ENCODE measurements at regions not wholly inside any gene's neighbourhood (a gene's known extent, or its start where the extent isn't known, plus 50 kb on each side); places are given as distances from the start of the nearest gene placed in this dataset.

DNA sequence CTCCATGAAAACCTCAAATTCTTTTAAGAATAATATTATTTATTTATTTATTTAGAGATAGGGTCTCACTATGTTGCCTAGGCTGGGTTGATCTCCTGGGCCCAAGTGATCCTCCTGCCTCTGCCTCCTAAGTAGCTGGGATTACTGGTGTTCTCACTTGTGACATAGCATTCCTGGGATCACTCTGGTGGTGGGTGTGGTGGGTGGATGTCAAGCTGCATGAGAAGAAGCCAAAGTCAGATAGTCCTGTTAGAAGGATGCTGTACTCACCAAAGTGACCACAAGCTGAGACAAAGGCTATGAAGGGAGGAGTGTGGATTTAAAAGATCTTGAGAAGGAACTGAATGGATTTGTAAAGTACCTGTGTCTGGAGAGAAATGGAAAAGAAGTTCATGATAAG lies 87.9 kb upstream of the SPON1 start:
- no peak for DNase-seq

GRCh38 chr11:13875643-13876042 lies 86.9 kb upstream of the SPON1 start:
- DNase-seq, result no peak

- DNase-seq, result no peak
Observed at GRCh38 chr11:13876423-13876822, 86.1 kb upstream of the SPON1 start.

DNA sequence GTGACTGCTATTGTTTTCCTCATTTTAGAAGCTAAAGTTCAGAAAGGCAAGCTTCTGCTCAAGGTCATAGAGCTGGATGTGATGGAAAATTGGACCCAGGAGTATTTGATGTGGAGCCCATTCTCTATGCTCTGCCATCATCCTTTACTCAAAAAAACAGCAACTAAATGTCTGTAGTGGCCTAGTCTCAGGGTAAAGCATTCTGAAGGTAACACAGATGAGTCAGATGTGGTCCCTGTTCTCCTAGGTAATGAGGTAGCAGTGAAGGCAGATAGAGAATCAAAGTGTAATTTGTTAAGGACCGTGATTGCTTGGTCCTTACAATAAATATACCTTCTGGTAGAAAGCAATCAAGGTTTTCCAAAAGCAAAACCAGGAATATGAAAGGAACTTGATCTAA lies 84.4 kb upstream of the SPON1 start:
- no peak for DNase-seq

GRCh38 chr11:13880634-13881033 lies 81.9 kb upstream of the SPON1 start:
- DNase-seq, result no peak

DNA sequence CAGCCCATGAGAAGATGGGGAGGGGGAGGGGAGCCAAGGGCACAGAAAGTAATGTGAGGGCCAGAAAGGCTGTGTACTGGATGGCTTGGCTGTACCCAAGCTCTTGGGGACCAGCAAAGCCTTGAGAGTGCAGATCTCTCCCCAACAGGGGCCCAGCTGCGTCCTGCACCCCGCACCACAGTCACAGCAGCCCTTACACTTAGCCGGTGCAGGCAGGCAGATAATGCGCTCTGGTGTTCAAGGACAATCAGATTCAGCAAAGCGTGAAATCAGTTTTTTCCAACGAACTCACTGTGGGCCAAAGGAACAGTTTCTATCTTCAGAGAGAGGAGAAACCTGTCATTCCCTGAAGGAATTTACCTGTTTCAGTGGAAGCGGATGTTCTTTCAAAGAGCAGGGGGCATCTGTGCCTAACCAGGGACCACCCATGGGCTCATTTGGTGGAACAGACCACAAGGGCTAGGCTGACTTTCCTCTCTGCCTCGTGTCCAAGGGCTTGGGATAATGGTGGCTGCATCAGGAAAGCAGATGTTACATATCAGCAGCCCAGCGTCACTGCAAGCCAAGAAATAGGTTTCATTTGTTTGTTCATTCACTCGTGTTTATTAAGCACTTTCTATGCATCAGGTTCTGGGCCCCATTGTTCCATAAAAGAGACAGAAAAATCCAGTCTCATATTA lies 81.2 kb upstream of the SPON1 start:
- no peak for DNase-seq

DNA sequence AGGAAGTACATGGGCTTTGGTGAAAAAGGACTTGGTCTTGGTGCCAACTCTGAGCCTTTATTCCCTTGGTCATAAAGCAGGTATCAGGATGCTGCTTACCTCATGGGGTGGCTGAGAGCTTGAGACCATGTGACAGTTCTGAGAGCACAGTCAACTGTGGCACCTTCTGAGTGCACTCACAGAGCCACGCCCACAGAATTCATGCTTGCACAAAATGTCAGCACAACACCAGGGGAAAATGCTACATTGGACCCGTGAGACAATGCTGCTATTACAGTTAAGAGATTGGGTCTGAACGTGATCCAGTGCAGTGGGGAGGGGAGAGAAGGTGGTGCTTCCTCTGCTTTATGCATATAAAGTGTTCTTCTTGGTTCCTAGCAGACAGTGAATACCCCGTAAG lies 79.5 kb upstream of the SPON1 start:
- no peak for DNase-seq

- no peak for DNase-seq
Observed at GRCh38 chr11:13883589-13883988, 78.9 kb upstream of the SPON1 start.

GRCh38 chr11:13884158-13884799 lies 78.2 kb upstream of the SPON1 start:
- no peak for DNase-seq

DNA sequence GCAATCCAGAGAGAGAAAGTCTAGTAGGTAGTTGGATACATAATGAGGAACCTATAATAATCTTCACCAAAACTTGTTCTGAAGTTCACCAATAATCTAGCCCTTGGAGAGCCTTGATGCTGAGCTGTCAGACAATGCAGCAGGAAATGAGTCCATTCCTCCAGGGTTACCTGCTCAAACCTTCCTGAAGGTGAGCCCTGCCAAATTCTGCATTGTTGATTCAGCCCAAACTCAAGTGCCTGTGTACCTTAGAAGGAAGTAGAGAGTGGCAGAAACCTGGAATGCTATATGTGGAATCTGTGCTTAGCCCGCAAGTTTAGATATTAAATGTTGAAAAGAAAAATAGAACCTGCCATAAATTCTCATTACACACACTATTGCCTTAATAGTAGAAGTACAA lies 77.4 kb upstream of the SPON1 start:
- DNase-seq, result no peak

DNA sequence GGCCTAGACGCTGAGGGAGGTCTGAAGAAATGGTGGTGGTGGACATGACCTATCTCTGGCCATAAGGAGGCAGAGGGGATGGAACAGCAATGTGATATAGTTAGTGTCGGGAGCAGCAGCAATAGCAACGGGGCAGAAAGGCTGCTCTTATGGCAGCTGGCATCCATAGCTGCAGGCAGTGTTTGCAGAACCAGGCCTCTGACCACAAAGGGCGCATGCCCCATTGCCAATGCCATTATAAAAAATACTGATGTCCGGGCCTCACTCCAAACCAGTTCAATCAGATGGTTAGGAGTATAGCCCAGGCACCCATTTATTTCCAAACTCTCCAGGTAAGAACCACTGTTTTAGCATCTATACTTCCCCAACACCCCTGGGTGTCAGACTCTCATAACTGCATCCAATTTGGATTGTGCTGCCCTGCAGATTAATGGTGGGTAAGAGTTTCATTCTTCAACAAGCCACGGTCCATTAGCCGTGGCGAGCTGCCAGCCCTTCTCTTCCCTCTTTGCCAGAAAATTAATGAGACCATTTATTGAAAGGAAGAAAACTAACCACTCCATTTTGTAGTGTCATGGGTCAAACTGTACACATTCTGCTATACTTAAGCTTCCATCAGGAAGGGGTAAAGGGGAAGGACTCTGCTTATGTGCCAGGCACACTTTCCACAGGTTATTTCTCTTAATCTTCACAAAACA lies 72.8 kb upstream of the SPON1 start:
- no peak for DNase-seq

- no peak for DNase-seq
Observed at GRCh38 chr11:13891911-13892310, 70.6 kb upstream of the SPON1 start.

DNA sequence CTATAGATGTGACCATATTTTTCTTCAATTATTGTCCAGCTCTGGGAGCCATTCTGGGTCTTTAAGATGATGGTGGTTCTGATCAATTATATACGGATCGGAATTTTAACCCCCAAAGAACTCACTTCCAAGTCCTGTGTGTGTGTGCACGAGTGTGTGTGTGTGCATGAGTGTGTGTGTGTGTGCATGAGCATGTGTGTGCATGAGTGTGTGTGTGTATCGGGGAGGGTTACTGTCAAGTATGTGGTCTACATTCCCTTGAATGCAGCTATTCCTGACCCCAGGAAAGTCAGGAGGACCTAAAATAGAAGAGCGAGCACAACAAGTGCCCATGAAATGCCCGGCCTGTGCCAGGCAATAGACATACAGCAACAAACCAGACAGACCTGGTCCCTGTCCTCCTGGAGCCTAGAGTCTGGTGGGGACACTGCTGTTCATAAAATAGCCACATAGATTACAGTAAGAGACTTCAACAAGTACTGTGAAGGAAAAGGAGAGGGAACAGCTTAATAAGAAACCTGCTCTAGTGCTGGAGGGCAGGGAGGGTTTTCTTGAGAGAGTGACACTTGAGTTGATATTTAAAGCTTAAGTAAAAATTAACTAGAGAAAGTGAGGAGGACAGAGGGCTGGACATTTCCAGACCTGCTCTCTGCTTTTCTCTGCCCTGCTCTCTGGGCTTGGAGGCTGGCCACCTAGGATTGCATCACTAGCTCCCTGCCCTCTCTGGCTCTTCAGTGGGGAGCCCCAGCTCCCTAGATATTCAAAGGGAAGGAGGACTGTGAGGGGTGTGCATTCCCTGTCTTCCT lies 66.1 kb upstream of the SPON1 start:
- no peak for DNase-seq

DNA sequence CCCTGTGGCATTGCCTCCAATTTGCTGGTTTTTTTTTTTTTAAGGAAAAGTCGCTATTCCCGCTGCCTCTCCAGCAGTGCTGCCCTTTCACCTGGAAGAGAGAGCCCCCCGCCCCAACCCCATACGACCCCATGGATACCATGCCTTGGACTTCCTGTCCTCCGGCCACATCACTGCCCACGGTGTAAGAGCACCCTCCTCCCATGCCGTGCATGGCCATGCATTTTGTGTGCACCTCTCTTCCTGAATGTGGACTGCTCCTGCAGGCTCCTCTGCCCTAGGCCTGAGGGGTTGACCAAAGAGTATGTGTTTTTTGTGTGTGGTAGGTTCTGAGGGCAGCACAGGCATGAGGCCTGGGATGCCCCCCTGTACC lies 65.6 kb upstream of the SPON1 start:
- no peak for DNase-seq

DNA sequence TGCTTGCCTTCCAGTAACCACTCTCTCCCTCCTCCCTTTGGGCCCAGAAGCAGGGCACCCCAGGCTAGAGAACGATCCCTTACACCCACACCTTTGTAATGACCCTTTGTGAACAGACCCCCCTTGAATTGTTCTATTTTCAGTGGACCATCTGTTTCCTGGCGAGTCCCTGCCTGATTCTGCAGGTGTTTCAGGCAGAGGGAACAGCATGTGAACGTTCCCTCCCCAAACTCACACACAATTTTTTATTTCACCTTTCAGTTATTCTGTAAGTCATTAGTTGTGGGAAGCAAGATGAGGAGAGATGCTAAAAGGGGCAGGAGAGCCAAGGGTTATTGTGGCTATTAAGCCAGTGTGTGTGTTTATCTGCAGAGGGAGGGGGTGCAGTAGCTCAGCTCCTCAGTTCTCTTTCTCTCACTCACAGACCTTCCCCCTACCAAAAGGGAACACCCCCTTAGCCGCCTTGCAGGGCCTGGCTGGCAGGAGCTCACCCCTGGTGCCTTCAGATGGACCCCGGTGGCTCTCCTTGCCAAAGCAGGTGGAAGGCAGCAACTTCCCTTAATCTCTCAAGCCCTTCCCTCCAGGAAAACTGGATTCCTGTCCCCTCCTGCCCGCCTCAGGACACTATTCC lies 64.8 kb upstream of the SPON1 start:
- no peak for DNase-seq

DNA sequence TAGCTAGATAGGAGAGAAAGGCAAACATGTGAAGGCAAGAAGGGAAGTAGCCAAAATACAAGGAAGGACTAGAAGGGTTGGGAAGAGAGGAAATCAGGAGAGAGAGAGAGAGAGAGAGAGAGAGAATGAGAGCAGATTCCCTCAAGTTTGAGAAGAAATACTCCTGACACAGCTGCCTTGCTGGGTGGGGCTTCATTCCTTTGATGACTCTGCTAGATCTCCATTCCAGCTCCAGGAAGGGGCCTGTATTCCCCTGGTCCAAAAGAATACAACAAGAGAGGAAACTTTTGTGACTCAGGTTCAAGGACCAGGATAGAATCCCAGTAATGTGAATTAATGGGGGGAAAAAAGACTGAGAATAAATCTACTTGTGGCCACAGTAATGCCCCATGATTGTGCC lies 62.9 kb upstream of the SPON1 start:
- DNase-seq, result no peak

GRCh38 chr11:13902523-13902922 lies 60.0 kb upstream of the SPON1 start:
- DNase-seq, result no peak

- DNase-seq, result no peak
Observed at GRCh38 chr11:13905137-13905781, 57.3 kb upstream of the SPON1 start.

GRCh38 chr11:13907678-13908077 lies 54.8 kb upstream of the SPON1 start:
- DNase-seq, result no peak

GRCh38 chr11:13908535-13908934 lies 54.0 kb upstream of the SPON1 start:
- DNase-seq, result no peak
